IMR-90 (cell line): ENCODE measurements at regions not wholly inside any gene's neighbourhood (a gene's known extent, or its start where the extent isn't known, plus 50 kb on each side); places are given as distances from the start of the nearest gene placed in this dataset.
"Not testable (repeated sequence)": the region's sequence is repeated elsewhere in the genome, so short reads cannot be mapped to it uniquely, and the experiment has no call there.

Source experiments
- ATAC-seq: fragments of 200-7000 bp; cut with Tn5 transposase; 2 replicates; pipeline ENCODE4 v1.9.1; 2020; ENCODE audit warnings: low read depth, mild to moderate bottlenecking, moderate library complexity
- BruUV-seq: library from RNA; stranded (reverse); fragments of 400-500 nt; replicated peaks from 2 replicates; lab custom pipeline; 2021; lab: Mats Ljungman, UMichigan
- CTCF ChIA-PET: fragments of 300-600 bp; formaldehyde crosslinking; extraction: SDS; loops from one replicate; lab custom pipeline; 2021; ENCODE audit warnings: antibody characterized with exemption; lab: Yijun Ruan, JAX
- POLR2A ChIA-PET: fragments of 300-600 bp; sonication (Branson Sonifier 250); formaldehyde crosslinking; loops from one replicate; lab custom pipeline; 2022; ENCODE audit warnings: antibody characterized with exemption; ENCODE audit not compliant: unreplicated experiment; lab: Charles Lee
- DNase-seq: peaks from one replicate; pipeline ENCODE4 v3.0.0; 2013
- H2AFZ ChIP-seq: replicated peaks from 2 replicates; pipeline ENCODE3; 2013; ENCODE audit warnings: low read length, mild to moderate bottlenecking; ENCODE audit not compliant: poor library complexity
- H2AK5ac ChIP-seq: 2 replicates; pipeline ENCODE4 v1.6.1; 2013; ENCODE audit warnings: low read depth, low read length, inconsistent platforms
- H2AK9ac ChIP-seq: replicated peaks from 2 replicates; pipeline ENCODE3; 2013; ENCODE audit warnings: mild to moderate bottlenecking, low read depth, low read length, moderate library complexity; ENCODE audit not compliant: poor library complexity
- H2BK120ac ChIP-seq: 2 replicates; pipeline ENCODE4 v1.6.1; 2013; ENCODE audit warnings: low read depth, low read length, inconsistent platforms
- H2BK15ac ChIP-seq: 3 replicates; pipeline ENCODE4 v1.6.1; 2013; ENCODE audit warnings: low read depth, low read length, inconsistent platforms
- H2BK20ac ChIP-seq: 2 replicates; pipeline ENCODE4 v1.6.1; 2013; ENCODE audit warnings: low read depth, mild to moderate bottlenecking, inconsistent platforms, low read length, moderate library complexity
- H2BK5ac ChIP-seq: 2 replicates; pipeline ENCODE4 v1.6.1; 2013; ENCODE audit warnings: mild to moderate bottlenecking, low read depth, low read length, inconsistent platforms; ENCODE audit not compliant: poor library complexity, severe bottlenecking
- H3K14ac ChIP-seq: replicated peaks from 2 replicates; pipeline ENCODE4 v1.6.1; 2013; ENCODE audit warnings: low read depth, low read length, inconsistent platforms
- H3K18ac ChIP-seq: 2 replicates; pipeline ENCODE4 v1.6.1; 2013; ENCODE audit warnings: low read depth, low read length, control low read depth
- H3K23ac ChIP-seq: 2 replicates; pipeline ENCODE4 v1.6.1; 2013; ENCODE audit warnings: low read depth, low read length, inconsistent platforms
- H3K27ac ChIP-seq: 2 replicates; pipeline ENCODE4 v1.5.1; 2013; ENCODE audit warnings: mild to moderate bottlenecking, control low read depth, low read length; ENCODE audit not compliant: insufficient read depth
- H3K27me3 ChIP-seq: 2 replicates; pipeline ENCODE4 v1.6.1; 2013; ENCODE audit warnings: low read length; ENCODE audit not compliant: control insufficient read depth, insufficient read depth
- H3K36me3 ChIP-seq: 2 replicates; pipeline ENCODE4 v1.6.1; 2013; ENCODE audit warnings: low read length, mixed read lengths; ENCODE audit not compliant: control insufficient read depth, insufficient read depth
- H3K4ac ChIP-seq: 2 replicates; pipeline ENCODE4 v1.6.1; 2013; ENCODE audit warnings: low read depth, low read length, inconsistent platforms
- H3K4me1 ChIP-seq: 2 replicates; pipeline ENCODE4 v1.6.1; 2013; ENCODE audit warnings: low read length, mixed read lengths; ENCODE audit not compliant: control insufficient read depth, insufficient read depth
- H3K4me2 ChIP-seq: 2 replicates; pipeline ENCODE4 v1.6.1; 2013; ENCODE audit warnings: low read depth, mild to moderate bottlenecking, control low read depth, low read length, moderate library complexity
- H3K4me3 ChIP-seq: 2 replicates; pipeline ENCODE4 v1.5.1; 2013; ENCODE audit warnings: low read depth, mild to moderate bottlenecking, control low read depth, low read length, moderate library complexity; ENCODE audit not compliant: insufficient read depth
- H3K56ac ChIP-seq: 2 replicates; pipeline ENCODE4 v1.6.1; 2013; ENCODE audit warnings: low read length, inconsistent platforms; ENCODE audit not compliant: insufficient read depth; ENCODE audit errors: extremely low read depth
- H3K79me1 ChIP-seq, 2 experiments: 2 replicates each; pipeline ENCODE4 v1.6.1; 2013; ENCODE audit warnings: low read length in 2 of 2, inconsistent platforms in 1 of 2, low read depth in 1 of 2
- H3K9ac ChIP-seq: 2 replicates; pipeline ENCODE4 v1.6.1; 2013; ENCODE audit warnings: low read depth, low read length, control low read depth
- H3K9me1 ChIP-seq: 2 replicates; pipeline ENCODE4 v1.6.1; 2013; ENCODE audit warnings: low read length, inconsistent platforms; ENCODE audit not compliant: insufficient read depth
- H3K9me3 ChIP-seq: 2 replicates; pipeline ENCODE4 v1.6.1; 2013; ENCODE audit warnings: low read length; ENCODE audit not compliant: control insufficient read depth, insufficient read depth
- H4K20me1 ChIP-seq: 2 replicates; pipeline ENCODE4 v1.6.1; 2013; ENCODE audit warnings: low read length, inconsistent platforms; ENCODE audit not compliant: insufficient read depth
- H4K5ac ChIP-seq: 2 replicates; pipeline ENCODE4 v1.6.1; 2013; ENCODE audit warnings: mild to moderate bottlenecking, low read depth, low read length, control low read depth
- H4K8ac ChIP-seq, 2 experiments: 2 replicates each; pipeline ENCODE4 v1.6.1; 2013; ENCODE audit warnings: low read depth in 2 of 2, low read length in 2 of 2, control low read depth in 1 of 2, inconsistent platforms in 1 of 2
- H4K91ac ChIP-seq: 2 replicates; pipeline ENCODE4 v1.6.1; 2013; ENCODE audit warnings: low read depth, low read length, inconsistent platforms; ENCODE audit not compliant: insufficient read depth
- WGBS, 2 experiments: methylation state at CpG; one replicate each; pipeline versions ENCODE4 v1.1.5 to v1.1.7; 2013; ENCODE audit warnings: missing lambda C conversion rate in 2 of 2; ENCODE audit not compliant: insufficient read length in 1 of 2; ENCODE audit errors: extremely low coverage in 2 of 2; 5-methylcytosine and 5-hydroxymethylcytosine counted together
- dilution Hi-C: fragments of 300-500 bp; cut with HindIII; formaldehyde crosslinking; loops from one replicate; pipeline ENCODE4 v1.14.3; 2018; ENCODE audit warnings: low sequenced_read_pairs; ENCODE audit not compliant: unreplicated experiment
- in situ Hi-C: fragments of 300-500 bp; cut with MboI; formaldehyde crosslinking; loops from 3 replicates; pipeline ENCODE4 v1.14.3; 2019; ENCODE audit warnings: low sequenced_read_pairs, inconsistent platforms, mixed read lengths
- intact Hi-C: fragments of 100-400 bp; cut with micrococcal nuclease; formaldehyde crosslinking; loops from 2 replicates; pipeline ENCODE4 v1.10.0; 2022

DNA sequence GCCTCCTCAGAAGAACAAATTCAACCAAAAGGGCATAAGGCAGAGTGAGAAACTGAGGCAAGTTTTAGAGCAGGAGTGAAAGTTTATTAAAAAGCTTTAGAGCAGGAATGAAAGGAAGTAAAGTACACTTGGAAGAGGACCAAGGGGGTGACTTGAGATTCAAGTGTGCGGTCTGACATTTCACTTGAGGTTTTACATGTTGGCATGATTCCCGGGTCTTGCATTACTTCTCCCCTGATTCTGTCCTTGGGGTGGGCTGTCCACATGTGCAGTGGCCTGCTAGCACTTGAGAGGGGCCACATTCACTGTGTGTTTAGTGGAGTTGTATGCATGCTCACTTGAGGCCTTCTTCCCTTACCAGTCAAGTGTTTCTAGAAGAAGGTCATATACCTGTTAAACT, 140.4 kb upstream of the EPB41L4A start:
- not testable (repeated sequence) for BruUV-seq

More for the DNA sequence above, 140.4 kb upstream of the EPB41L4A start:
- H2BK15ac ChIP-seq, CTCF ChIA-PET, ATAC-seq, H3K9me3 ChIP-seq, H2BK20ac ChIP-seq, H2BK5ac ChIP-seq, H2AK5ac ChIP-seq, H3K14ac ChIP-seq, intact Hi-C loops, dilution Hi-C loops, H3K9me1 ChIP-seq, H3K79me1 ChIP-seq, H3K4me1 ChIP-seq, H2AK9ac ChIP-seq, H3K4me2 ChIP-seq, H3K4me3 ChIP-seq, POLR2A ChIA-PET, H3K18ac ChIP-seq, H4K91ac ChIP-seq, H4K20me1 ChIP-seq, H3K9ac ChIP-seq, H3K27ac ChIP-seq, H2AFZ ChIP-seq, H2BK120ac ChIP-seq, H3K23ac ChIP-seq, H4K5ac ChIP-seq, H3K4ac ChIP-seq, H3K36me3 ChIP-seq, H3K27me3 ChIP-seq, H4K8ac ChIP-seq, H3K56ac ChIP-seq: not testable (repeated sequence)
- peak; percentile 8 for DNase-seq
- in situ Hi-C loops = loop anchor here (10.0 to 25.0 kb wide), 3 partner anchors 285 to 1053 kb away; no protein-coding TSS in a partner anchor
- WGBS, 2 experiments = 40% methylated on average over 2 of the region's 2 CpGs; no CpG with 5 or more reads in 1 of the 2 experiments
